ENCODE measurements at regions not wholly inside any gene's neighbourhood (a gene's known extent, or its start where the extent isn't known, plus 50 kb on each side); places are given as distances from the start of the nearest gene placed in this dataset.
"Not testable (repeated sequence)": the region's sequence is repeated elsewhere in the genome, so short reads cannot be mapped to it uniquely, and the experiment has no call there.

DNA sequence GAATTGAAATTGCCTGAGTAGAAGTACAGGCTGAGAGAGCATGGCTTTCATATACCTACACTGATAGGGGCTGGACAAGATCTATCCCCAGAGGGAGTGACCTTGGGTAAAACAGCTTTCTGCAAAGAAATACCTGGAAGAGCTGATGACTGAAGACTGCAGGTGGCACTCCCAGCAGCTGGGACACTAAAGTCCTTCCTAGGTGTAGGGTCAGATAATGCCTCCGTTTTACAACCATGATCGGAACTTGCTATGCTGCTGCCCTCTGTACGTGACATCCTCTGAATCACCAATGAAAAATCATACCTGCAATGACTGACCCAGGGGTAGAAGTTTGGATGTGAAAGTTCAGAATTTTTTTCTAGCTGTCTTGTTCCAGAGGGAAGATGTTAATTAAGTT, 107.2 kb upstream of the WDR1 start:
- intact Hi-C loops (cut with DNase I), result no loop called here
- ATAC-seq (no peak), DNase-seq (no peak)
- Histone ChIP-seq H3K9me3 (no peaks in the 10 kb centered on the region), H3K4me3 (no peak overlapping the region), H3K27ac (no peak overlapping the region), H3K36me3 (no peaks in the 10 kb centered on the region), H3K27me3 (no peaks in the 10 kb centered on the region), H3K4me1 (no peaks in the 10 kb centered on the region)
- TF ChIP-seq, protein P1, sequence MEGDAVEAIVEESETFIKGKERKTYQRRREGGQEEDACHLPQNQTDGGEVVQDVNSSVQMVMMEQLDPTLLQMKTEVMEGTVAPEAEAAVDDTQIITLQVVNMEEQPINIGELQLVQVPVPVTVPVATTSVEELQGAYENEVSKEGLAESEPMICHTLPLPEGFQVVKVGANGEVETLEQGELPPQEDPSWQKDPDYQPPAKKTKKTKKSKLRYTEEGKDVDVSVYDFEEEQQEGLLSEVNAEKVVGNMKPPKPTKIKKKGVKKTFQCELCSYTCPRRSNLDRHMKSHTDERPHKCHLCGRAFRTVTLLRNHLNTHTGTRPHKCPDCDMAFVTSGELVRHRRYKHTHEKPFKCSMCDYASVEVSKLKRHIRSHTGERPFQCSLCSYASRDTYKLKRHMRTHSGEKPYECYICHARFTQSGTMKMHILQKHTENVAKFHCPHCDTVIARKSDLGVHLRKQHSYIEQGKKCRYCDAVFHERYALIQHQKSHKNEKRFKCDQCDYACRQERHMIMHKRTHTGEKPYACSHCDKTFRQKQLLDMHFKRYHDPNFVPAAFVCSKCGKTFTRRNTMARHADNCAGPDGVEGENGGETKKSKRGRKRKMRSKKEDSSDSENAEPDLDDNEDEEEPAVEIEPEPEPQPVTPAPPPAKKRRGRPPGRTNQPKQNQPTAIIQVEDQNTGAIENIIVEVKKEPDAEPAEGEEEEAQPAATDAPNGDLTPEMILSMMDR (IDR thresholded peaks at IDR 0.05), result no peak

DNA sequence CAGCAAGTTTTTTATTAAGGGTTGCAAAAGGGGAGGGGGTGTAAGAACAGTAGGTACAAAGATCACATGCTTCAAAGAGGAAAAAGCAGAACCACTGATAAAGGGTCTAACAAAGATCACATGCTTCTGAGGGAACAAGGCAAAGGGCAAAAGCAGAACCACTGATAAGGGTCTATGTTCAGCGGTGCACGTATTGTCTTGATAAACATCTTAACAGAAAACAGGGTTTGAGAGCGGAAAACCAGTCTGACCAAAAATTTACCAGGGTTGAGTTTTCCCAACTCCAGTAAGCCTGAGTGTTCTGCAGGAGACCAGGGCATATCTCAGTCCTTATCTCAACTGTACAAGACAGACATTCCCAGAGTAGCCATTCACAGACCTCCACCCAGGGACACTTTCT, 96.9 kb upstream of the WDR1 start:
- H3K36me3 ChIP-seq; H3K27me3 ChIP-seq; DNase-seq; H3K9me3 ChIP-seq; H3K4me3 ChIP-seq; ATAC-seq; H3K4me1 ChIP-seq; H3K27ac ChIP-seq; intact Hi-C loops (cut with DNase I): not testable (repeated sequence)

DNA sequence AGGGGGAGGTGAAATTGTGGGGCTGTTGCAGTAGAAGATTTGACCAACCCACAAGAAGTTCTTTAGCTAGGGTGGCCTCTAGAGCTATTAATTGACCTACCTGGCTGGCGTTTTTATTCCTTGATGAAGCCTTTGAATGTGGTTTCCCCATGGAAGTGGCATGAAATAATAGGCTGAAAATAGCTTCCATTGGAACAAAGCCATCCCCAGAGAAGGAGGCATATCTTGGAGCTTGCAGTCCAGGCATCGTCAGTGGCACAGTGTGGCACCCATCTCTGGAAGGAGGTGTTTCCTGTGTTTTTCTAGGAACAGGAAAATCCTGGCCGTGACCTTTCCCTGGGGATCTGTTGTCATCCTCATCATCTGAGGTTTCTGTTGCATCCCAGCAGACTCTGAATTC, 96.3 kb upstream of the WDR1 start:
- no peak overlapping the region for H3K4me3 ChIP-seq
- no peaks in the 10 kb centered on the region for H3K4me1 ChIP-seq
- no peaks in the 10 kb centered on the region for H3K27me3 ChIP-seq
- DNase-seq (no peak), ATAC-seq (no peak)
- intact Hi-C loops (cut with DNase I), result no loop called here
- H3K9me3 ChIP-seq, result no peaks in the 10 kb centered on the region
- no peaks in the 10 kb centered on the region for H3K36me3 ChIP-seq
- H3K27ac ChIP-seq, result no peak overlapping the region
- TF ChIP-seq, protein P1 (IDR thresholded peaks at IDR 0.05), result no peak

DNA sequence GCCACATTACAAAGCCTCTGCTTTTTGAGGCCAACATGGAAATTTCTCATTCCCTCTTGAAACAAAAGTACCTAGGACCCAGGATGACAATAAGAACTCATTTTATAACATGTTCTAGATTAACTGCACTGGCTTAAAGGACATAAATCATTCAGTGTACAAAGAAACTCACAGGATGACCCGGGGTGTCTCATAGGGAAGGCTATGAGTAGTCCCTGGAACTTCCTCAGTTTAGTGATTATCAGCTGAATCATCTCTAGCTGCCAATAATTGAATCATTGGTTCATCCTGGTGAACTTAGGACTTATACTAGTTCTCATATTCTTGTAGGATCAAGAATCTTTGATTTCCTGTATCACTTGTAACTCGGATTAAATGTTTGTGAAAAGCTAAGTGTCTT, 95.8 kb upstream of the WDR1 start:
- no peaks in the 10 kb centered on the region for H3K4me1 ChIP-seq
- DNase-seq, result no peak
- no peaks in the 10 kb centered on the region for H3K36me3 ChIP-seq
- TF ChIP-seq, protein P1 (IDR thresholded peaks at IDR 0.05), result no peak
- H3K27me3 ChIP-seq, result no peaks in the 10 kb centered on the region
- intact Hi-C loops (cut with DNase I), result no loop called here
- no peak for ATAC-seq
- no peak overlapping the region for H3K27ac ChIP-seq
- no peak overlapping the region for H3K4me3 ChIP-seq
- no peaks in the 10 kb centered on the region for H3K9me3 ChIP-seq

DNA sequence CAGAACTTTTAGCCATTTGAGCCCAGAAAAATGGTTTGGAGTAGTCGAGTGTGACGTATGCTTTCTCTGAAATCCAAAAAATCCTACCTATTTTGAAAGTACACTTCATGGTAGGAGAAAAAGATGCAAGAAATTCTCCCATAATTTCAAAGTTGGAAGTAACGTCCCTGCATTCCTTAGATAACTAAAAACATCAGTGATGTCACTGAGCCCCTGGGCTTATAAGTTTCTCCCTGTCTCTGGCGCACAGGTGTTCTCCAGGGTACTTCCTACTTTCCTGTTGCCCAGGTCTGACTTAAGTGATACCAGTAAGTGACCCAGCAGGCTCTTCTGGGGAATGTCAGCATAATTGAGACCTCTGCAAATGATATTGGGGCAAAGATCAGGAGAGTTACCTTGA, 90.5 kb upstream of the WDR1 start:
- no peak overlapping the region for H3K27ac ChIP-seq
- H3K36me3 ChIP-seq, result no peaks in the 10 kb centered on the region
- no peaks in the 10 kb centered on the region for H3K27me3 ChIP-seq
- H3K4me1 ChIP-seq, result no peaks in the 10 kb centered on the region
- H3K9me3 ChIP-seq, result no peaks in the 10 kb centered on the region
- TF ChIP-seq, protein P1 (IDR thresholded peaks at IDR 0.05), result no peak
- ATAC-seq, result no peak
- H3K4me3 ChIP-seq, result no peak overlapping the region
- no peak for DNase-seq
- intact Hi-C loops (cut with DNase I), result no loop called here

DNA sequence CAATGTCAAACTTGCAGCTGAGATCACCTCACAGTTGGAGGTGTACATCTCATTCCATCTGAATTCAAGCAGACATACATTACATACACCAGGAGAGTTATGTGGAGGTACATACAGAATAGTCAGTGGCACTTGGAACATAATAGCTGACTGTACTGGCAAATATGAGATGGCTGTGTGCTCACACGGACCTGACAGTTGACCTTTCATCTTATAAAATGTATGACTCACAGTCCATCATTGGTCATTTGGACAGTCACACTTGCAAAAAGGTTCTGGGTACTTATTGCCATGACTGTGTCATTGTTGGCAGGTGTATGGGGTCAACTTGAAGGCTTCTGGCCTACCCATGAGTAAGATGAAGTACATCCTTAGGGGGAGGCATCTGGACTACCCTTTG, 88.6 kb upstream of the WDR1 start:
- TF ChIP-seq, protein P1 (IDR thresholded peaks at IDR 0.05), result no peak
- no peaks in the 10 kb centered on the region for H3K4me1 ChIP-seq
- no peaks in the 10 kb centered on the region for H3K27me3 ChIP-seq
- DNase-seq, result no peak
- H3K27ac ChIP-seq, result no peak overlapping the region
- no peaks in the 10 kb centered on the region for H3K36me3 ChIP-seq
- no peak for ATAC-seq
- H3K9me3 ChIP-seq, result no peaks in the 10 kb centered on the region
- H3K4me3 ChIP-seq, result no peak overlapping the region
- intact Hi-C loops (cut with DNase I), result no loop called here

Data from left lung (tissue), 4 donors.